Karpas-422 (cell line): ENCODE measurements at regions not wholly inside any gene's neighbourhood (a gene's known extent, or its start where the extent isn't known, plus 50 kb on each side); places are given as distances from the start of the nearest gene placed in this dataset.

Source experiments
- DNase-seq: peaks from one replicate; pipeline ENCODE4 v3.0.0-alpha.2; 2015
- H2AFZ ChIP-seq: fragments of 200-600 bp; sonication (generic); 2 replicates; pipeline ENCODE4 v1.6.1; 2014; ENCODE audit warnings: antibody characterized with exemption, low read length, mixed read lengths
- H3K27ac ChIP-seq: fragments of 200-600 bp; sonication (generic); 2 replicates; pipeline ENCODE4 v1.5.1; 2014; ENCODE audit warnings: mild to moderate bottlenecking, low read length, moderate library complexity
- H3K27me3 ChIP-seq: fragments of 200-600 bp; sonication (generic); 2 replicates; pipeline ENCODE4 v1.6.1; 2014; ENCODE audit warnings: low read length, mixed read lengths
- H3K36me3 ChIP-seq: fragments of 200-600 bp; sonication (generic); 2 replicates; pipeline ENCODE4 v1.6.1; 2014; ENCODE audit warnings: low read length, mixed read lengths; ENCODE audit not compliant: insufficient read depth
- H3K4me1 ChIP-seq: fragments of 200-600 bp; sonication (generic); 2 replicates; pipeline ENCODE4 v1.6.1; 2014; ENCODE audit warnings: mild to moderate bottlenecking, low read length, mixed read lengths
- H3K4me2 ChIP-seq: fragments of 200-600 bp; sonication (generic); 2 replicates; pipeline ENCODE4 v1.6.1; 2014; ENCODE audit warnings: low read length, low read depth, mild to moderate bottlenecking; ENCODE audit not compliant: poor library complexity, severe bottlenecking
- H3K4me3 ChIP-seq: fragments of 200-600 bp; sonication (generic); 2 replicates; pipeline ENCODE4 v1.5.1; 2014; ENCODE audit warnings: mild to moderate bottlenecking, antibody characterized with exemption, low read length, mixed read lengths
- H3K79me2 ChIP-seq: fragments of 200-600 bp; sonication (generic); 2 replicates; pipeline ENCODE4 v1.6.1; 2014; ENCODE audit warnings: mild to moderate bottlenecking, low read length, mixed read lengths
- H3K9ac ChIP-seq: fragments of 200-600 bp; sonication (generic); 2 replicates; pipeline ENCODE4 v1.6.0; 2014; ENCODE audit warnings: low read length
- H3K9me2 ChIP-seq: fragments of 200-600 bp; sonication (generic), shearing (Covaris generic); replicated peaks from 2 replicates; pipeline ENCODE4 v1.6.0; 2014; ENCODE audit warnings: mild to moderate bottlenecking, low read length, moderate library complexity; ENCODE audit not compliant: insufficient read depth
- H3K9me3 ChIP-seq: fragments of 300-700, 200-600 bp; sonication (generic); 2 replicates; pipeline ENCODE4 v1.6.1; 2014; ENCODE audit warnings: low read length, mixed read lengths
- H4K20me1 ChIP-seq: fragments of 200-600 bp; sonication (generic); 2 replicates; pipeline ENCODE4 v1.6.1; 2014; ENCODE audit warnings: mild to moderate bottlenecking, antibody characterized with exemption, low read length, low read depth; ENCODE audit not compliant: insufficient read depth

- Histone ChIP-seq H3K79me2 (no peaks in the 10 kb centered on the region), H3K36me3 (no peaks in the 10 kb centered on the region), H3K4me1 (no peaks in the 10 kb centered on the region), H3K9ac (no peak overlapping the region), H4K20me1 (no peaks in the 10 kb centered on the region), H3K27ac (no peak overlapping the region), H3K9me3 (no peaks in the 10 kb centered on the region), H3K4me3 (no peak overlapping the region), H3K27me3 (0 out of 2 replicates have a peak, but pooled peaks cover 3% of the 10 kb centered on the region), H3K9me2 (no peaks in the 10 kb centered on the region), H2AFZ (no peak overlapping the region), H3K4me2 (no peak overlapping the region)
- DNase-seq = no peak
These were observed 586.5 kb downstream of the EPHA4 start for GRCh38 chr2:220985561-220985960.

- no peak overlapping the region for H3K27ac ChIP-seq
These were observed 584.3 kb downstream of the EPHA4 start for GRCh38 chr2:220987839-220988238.

GRCh38 chr2:220991972-220992371 lies 580.1 kb downstream of the EPHA4 start:
- Histone ChIP-seq H3K4me3 (no peak overlapping the region), H3K9me3 (no peaks in the 10 kb centered on the region), H3K27ac (no peak overlapping the region), H3K36me3 (no peaks in the 10 kb centered on the region), H2AFZ (no peak overlapping the region), H4K20me1 (no peaks in the 10 kb centered on the region), H3K27me3 (0 out of 2 replicates have a peak, but pooled peaks cover under 1% of the 10 kb centered on the region), H3K4me1 (no peaks in the 10 kb centered on the region), H3K9ac (no peak overlapping the region), H3K4me2 (no peak overlapping the region), H3K9me2 (no peaks in the 10 kb centered on the region), H3K79me2 (no peaks in the 10 kb centered on the region)
- DNase-seq = no peak

More at GRCh38 chr2:220987839-220988238, 584.3 kb downstream of the EPHA4 start:
- no peak for DNase-seq
- Histone ChIP-seq H3K9me3 (no peaks in the 10 kb centered on the region), H3K4me3 (no peak overlapping the region), H3K9ac (no peak overlapping the region), H3K36me3 (no peaks in the 10 kb centered on the region), H3K79me2 (no peaks in the 10 kb centered on the region), H3K4me2 (no peak overlapping the region), H2AFZ (no peak overlapping the region), H4K20me1 (no peaks in the 10 kb centered on the region), H3K4me1 (no peaks in the 10 kb centered on the region), H3K27me3 (0 out of 2 replicates have a peak, but pooled peaks cover 3% of the 10 kb centered on the region), H3K9me2 (no peaks in the 10 kb centered on the region)

- H3K9me3 ChIP-seq = no peaks in the 10 kb centered on the region
- H3K4me3 ChIP-seq = no peak overlapping the region
- no peak overlapping the region for H3K27ac ChIP-seq
- H3K9ac ChIP-seq = no peak overlapping the region
- DNase-seq = no peak
- H4K20me1 ChIP-seq = no peaks in the 10 kb centered on the region
- H3K36me3 ChIP-seq = no peaks in the 10 kb centered on the region
- no peaks in the 10 kb centered on the region for H3K27me3 ChIP-seq
- H3K79me2 ChIP-seq = no peaks in the 10 kb centered on the region
- H2AFZ ChIP-seq = no peak overlapping the region
- H3K9me2 ChIP-seq = no peaks in the 10 kb centered on the region
- H3K4me1 ChIP-seq = no peaks in the 10 kb centered on the region
- H3K4me2 ChIP-seq = no peak overlapping the region
These were observed 577.3 kb downstream of the EPHA4 start for GRCh38 chr2:220994846-220995245.

- H3K27ac ChIP-seq = no peak overlapping the region
- no peak overlapping the region for H3K9ac ChIP-seq
- no peak for DNase-seq
- no peaks in the 10 kb centered on the region for H3K27me3 ChIP-seq
- H3K36me3 ChIP-seq = no peaks in the 10 kb centered on the region
- no peaks in the 10 kb centered on the region for H3K4me1 ChIP-seq
- H3K9me3 ChIP-seq = no peaks in the 10 kb centered on the region
- no peak overlapping the region for H2AFZ ChIP-seq
- no peaks in the 10 kb centered on the region for H3K79me2 ChIP-seq
- H3K4me3 ChIP-seq = no peak overlapping the region
- no peak overlapping the region for H3K4me2 ChIP-seq
- H3K9me2 ChIP-seq = no peaks in the 10 kb centered on the region
- no peaks in the 10 kb centered on the region for H4K20me1 ChIP-seq
These were observed 576.5 kb downstream of the EPHA4 start for GRCh38 chr2:220995581-220995980.

- Histone ChIP-seq H3K27ac (no peak overlapping the region), H3K4me1 (no peaks in the 10 kb centered on the region), H3K9ac (no peak overlapping the region), H3K9me2 (no peaks in the 10 kb centered on the region), H3K79me2 (no peaks in the 10 kb centered on the region), H3K4me3 (no peak overlapping the region), H2AFZ (no peak overlapping the region), H3K27me3 (no peaks in the 10 kb centered on the region), H4K20me1 (no peaks in the 10 kb centered on the region), H3K4me2 (no peak overlapping the region), H3K9me3 (no peaks in the 10 kb centered on the region), H3K36me3 (no peaks in the 10 kb centered on the region)
- no peak for DNase-seq
These were observed 573.9 kb downstream of the EPHA4 start for GRCh38 chr2:220998156-220998555.

- Histone ChIP-seq H4K20me1 (no peaks in the 10 kb centered on the region), H2AFZ (no peak overlapping the region), H3K79me2 (no peaks in the 10 kb centered on the region), H3K36me3 (no peaks in the 10 kb centered on the region), H3K9me2 (no peaks in the 10 kb centered on the region), H3K27ac (no peak overlapping the region), H3K27me3 (no peaks in the 10 kb centered on the region), H3K4me2 (no peak overlapping the region), H3K4me1 (no peaks in the 10 kb centered on the region), H3K9me3 (no peaks in the 10 kb centered on the region), H3K9ac (no peak overlapping the region), H3K4me3 (no peak overlapping the region)
- DNase-seq = no peak
These were observed 572.7 kb downstream of the EPHA4 start for GRCh38 chr2:220999356-220999755.

GRCh38 chr2:221001381-221001801 lies 570.7 kb downstream of the EPHA4 start:
- Histone ChIP-seq H3K27ac (no peak overlapping the region), H3K9me3 (no peaks in the 10 kb centered on the region)
- DNase-seq = no peak

More at GRCh38 chr2:221001381-221001801, 570.7 kb downstream of the EPHA4 start:
- Histone ChIP-seq H3K4me3 (no peak overlapping the region), H3K4me2 (no peak overlapping the region), H3K27me3 (no peaks in the 10 kb centered on the region), H2AFZ (no peak overlapping the region), H3K36me3 (no peaks in the 10 kb centered on the region), H3K9ac (no peak overlapping the region), H3K9me2 (no peaks in the 10 kb centered on the region), H4K20me1 (no peaks in the 10 kb centered on the region), H3K4me1 (no peaks in the 10 kb centered on the region), H3K79me2 (no peaks in the 10 kb centered on the region)
